Right lobe of liver (tissue), 6 donors: ENCODE measurements at regions not wholly inside any gene's neighbourhood (a gene's known extent, or its start where the extent isn't known, plus 50 kb on each side); places are given as distances from the start of the nearest gene placed in this dataset.

Experiments
- ATAC-seq, 4 donors: fragments of 200-7000 bp; cut with Tn5 transposase; one replicate each; pipeline ENCODE4 v1.9.1; 2020; ENCODE audit warnings: mild to moderate bottlenecking in 4 of 4, moderate library complexity in 4 of 4
- DNase-seq, 3 donors: peaks; one replicate each; pipeline ENCODE4 v3.0.0-alpha.2; 2020
- H3K27ac ChIP-seq, 3 donors: fragments of 200-600 bp; one replicate each; pipeline ENCODE4 v1.8.0; 2022
- H3K27me3 ChIP-seq, 2 donors: fragments of 200-600 bp; one replicate each; pipeline ENCODE4 v1.8.0; 2022
- H3K36me3 ChIP-seq, 4 donors: fragments of 200-600 bp; sonication (generic) in 1 of 4; one replicate each; pipeline versions ENCODE4 v1.5.1 to v1.8.0; 2017 to 2022; ENCODE audit warnings: control low read depth in 1 of 4
- H3K4me1 ChIP-seq, 4 donors: fragments of 200-600 bp; sonication (generic) in 1 of 4; one replicate each; pipeline versions ENCODE4 v1.5.1 to v1.8.0; 2017 to 2022; ENCODE audit warnings: control low read depth in 1 of 4
- H3K4me3 ChIP-seq, 3 donors: fragments of 200-600 bp; one replicate each; pipeline ENCODE4 v1.8.0; 2022
- H3K9me3 ChIP-seq, 4 donors: fragments of 200-600 bp; sonication (generic) in 1 of 4; one replicate each; pipeline versions ENCODE4 v1.5.1 to v1.8.0; 2017 to 2022; ENCODE audit warnings: control low read depth in 1 of 4
- POLR2A ChIP-seq: fragments of 450-650 bp; IDR thresholded peaks from one replicate; pipeline ENCODE4 v1.6.1; 2017; ENCODE audit warnings: antibody characterized with exemption, mild to moderate bottlenecking
- WGBS: methylation state at CpG from one replicate; pipeline ENCODE4 v1.1.6; 2018; ENCODE audit warnings: low coverage, low lambda C conversion rate; ENCODE audit not compliant: insufficient coverage; ENCODE audit errors: missing lambda C conversion rate; 5-methylcytosine and 5-hydroxymethylcytosine counted together
- intact Hi-C, 2 donors: fragments of 100-400 bp; cut with DNase I; formaldehyde crosslinking; loops; one replicate each; pipeline versions ENCODE4 v1.11.2 to v1.14.1; 2022
- TF ChIP-seq, protein P1 (sequence below), 4 donors: fragments of 200-600 bp in 3 of 4; fragments of 450-650 bp in 1 of 4; IDR thresholded peaks; one replicate each; pipeline versions ENCODE4 v1.5.1 to v1.8.0; 2016 to 2022; ENCODE audit warnings: antibody characterized with exemption in 4 of 4, mild to moderate bottlenecking in 2 of 4
- donor health status: DM: no; HTN: yes; CAD: no.
- donor health status: DM: no; HTN: no; CAD: no.
- donor health status: DM: no; HTN: no; CAD: no.
- donor health status: DM: no; HTN: yes; CAD: no.
- donor health status: DM: no; HTN: yes; CAD: no.

DNA sequence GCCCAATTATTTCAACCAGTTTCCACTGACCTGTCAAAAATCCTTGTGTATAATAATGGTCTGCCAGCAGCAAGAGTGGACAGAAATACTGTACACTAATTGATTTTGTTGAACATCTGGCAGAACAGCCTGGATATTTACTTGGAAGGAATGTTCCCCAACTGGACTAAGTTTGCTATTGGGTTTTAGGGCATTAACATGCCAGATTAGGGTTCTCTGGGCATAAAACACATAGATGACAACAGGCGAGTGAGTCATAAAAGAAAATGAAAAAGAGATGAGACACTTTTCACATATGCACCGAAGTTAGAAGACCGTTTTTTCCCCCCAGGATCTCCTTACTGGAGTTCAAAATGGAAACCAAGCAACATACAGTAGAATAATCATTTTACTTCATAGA is 236.3 kb upstream of the NAV3 start:
- TF ChIP-seq, protein P1, sequence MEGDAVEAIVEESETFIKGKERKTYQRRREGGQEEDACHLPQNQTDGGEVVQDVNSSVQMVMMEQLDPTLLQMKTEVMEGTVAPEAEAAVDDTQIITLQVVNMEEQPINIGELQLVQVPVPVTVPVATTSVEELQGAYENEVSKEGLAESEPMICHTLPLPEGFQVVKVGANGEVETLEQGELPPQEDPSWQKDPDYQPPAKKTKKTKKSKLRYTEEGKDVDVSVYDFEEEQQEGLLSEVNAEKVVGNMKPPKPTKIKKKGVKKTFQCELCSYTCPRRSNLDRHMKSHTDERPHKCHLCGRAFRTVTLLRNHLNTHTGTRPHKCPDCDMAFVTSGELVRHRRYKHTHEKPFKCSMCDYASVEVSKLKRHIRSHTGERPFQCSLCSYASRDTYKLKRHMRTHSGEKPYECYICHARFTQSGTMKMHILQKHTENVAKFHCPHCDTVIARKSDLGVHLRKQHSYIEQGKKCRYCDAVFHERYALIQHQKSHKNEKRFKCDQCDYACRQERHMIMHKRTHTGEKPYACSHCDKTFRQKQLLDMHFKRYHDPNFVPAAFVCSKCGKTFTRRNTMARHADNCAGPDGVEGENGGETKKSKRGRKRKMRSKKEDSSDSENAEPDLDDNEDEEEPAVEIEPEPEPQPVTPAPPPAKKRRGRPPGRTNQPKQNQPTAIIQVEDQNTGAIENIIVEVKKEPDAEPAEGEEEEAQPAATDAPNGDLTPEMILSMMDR (IDR thresholded peaks at IDR 0.05), result no peak
- TF ChIP-seq POLR2A, result no peak
- H3K4me1 ChIP-seq, result no peaks in the 10 kb centered on the region
- DNase-seq, result no peak
- H3K27ac ChIP-seq, result no peak overlapping the region
- ATAC-seq, result no peak
- no peaks in the 10 kb centered on the region for H3K27me3 ChIP-seq
- no peaks in the 10 kb centered on the region for H3K9me3 ChIP-seq
- no peak overlapping the region for H3K4me3 ChIP-seq
- no peaks in the 10 kb centered on the region for H3K36me3 ChIP-seq
- intact Hi-C loops, result no loop called here
- WGBS, result 76% methylated on average over 3 of the region's 3 CpGs

DNA sequence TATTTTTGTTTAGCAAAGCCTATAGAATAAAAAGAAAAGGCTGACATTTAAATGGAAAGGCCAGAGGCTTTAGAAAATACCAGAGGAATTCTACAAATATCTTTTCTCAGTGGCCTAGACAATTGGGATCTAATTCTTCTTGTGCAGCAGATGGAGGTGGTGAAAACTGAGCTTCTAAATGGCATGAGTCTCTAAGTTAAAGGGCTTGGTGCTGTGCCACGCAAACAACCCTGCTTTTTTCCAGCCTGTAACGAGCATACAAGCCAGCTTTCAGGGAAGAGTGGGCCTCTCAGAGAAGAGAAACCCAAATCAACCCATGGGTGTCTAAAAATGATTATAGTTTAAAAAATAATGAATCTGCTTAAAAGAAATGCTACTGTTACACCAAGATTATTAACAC is 237.9 kb upstream of the NAV3 start:
- Histone ChIP-seq H3K9me3 (no peaks in the 10 kb centered on the region), H3K36me3 (no peaks in the 10 kb centered on the region), H3K27ac (no peak overlapping the region), H3K4me3 (no peak overlapping the region), H3K4me1 (no peaks in the 10 kb centered on the region), H3K27me3 (no peaks in the 10 kb centered on the region)
- intact Hi-C loops, result no loop called here
- 67% methylated on average over 2 of the region's 2 CpGs for WGBS
- TF ChIP-seq, protein P1 (IDR thresholded peaks at IDR 0.05), result no peak
- no peak for TF ChIP-seq POLR2A
- ATAC-seq (no peak), DNase-seq (no peak)

DNA sequence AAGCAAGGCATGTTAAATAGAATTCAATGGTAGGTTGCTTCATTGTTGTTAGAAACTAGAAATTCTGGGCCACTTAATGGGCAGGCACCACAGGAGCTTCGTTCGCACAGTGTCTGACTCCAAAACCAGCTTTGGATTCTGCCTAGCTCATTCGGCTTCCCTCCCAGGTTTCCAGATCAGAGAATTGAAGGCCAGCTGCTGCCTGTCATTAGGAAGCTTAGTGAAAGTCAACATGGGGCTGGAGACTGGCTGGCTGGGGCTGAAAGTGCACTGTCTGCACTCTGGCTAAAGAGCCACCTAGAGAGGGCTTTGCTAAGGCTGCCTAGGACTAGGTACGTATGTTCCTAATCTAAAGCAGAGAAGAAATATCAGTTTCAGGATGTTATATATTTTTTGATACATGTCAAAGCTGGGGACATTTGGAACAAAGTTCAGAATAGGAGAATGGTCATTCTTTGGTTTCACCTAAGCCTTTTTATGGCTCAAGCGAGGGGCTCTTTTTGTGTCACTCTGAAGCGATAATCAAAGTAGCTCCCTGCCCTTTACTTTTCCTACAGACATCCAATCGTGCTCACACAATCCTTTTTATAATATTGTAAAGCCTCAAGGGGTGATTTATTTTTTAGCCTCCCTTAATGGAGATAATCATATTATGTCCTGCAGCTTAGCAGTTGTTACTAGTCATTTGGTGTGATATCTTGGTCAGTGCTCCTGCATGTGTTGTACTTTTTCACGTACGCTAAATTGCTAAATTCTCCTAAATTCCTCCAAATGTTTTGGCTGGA is 238.5 kb upstream of the NAV3 start:
- H3K27ac ChIP-seq, result no peak overlapping the region
- intact Hi-C loops, result no loop called here
- no peaks in the 10 kb centered on the region for H3K4me1 ChIP-seq
- DNase-seq (no peak), ATAC-seq (no peak)
- H3K27me3 ChIP-seq, result no peaks in the 10 kb centered on the region
- TF ChIP-seq POLR2A, result no peak
- TF ChIP-seq, protein P1 (IDR thresholded peaks at IDR 0.05), result no peak
- WGBS, result 58% methylated on average over 9 of the region's 9 CpGs
- H3K4me3 ChIP-seq, result no peak overlapping the region
- no peaks in the 10 kb centered on the region for H3K9me3 ChIP-seq
- no peaks in the 10 kb centered on the region for H3K36me3 ChIP-seq

DNA sequence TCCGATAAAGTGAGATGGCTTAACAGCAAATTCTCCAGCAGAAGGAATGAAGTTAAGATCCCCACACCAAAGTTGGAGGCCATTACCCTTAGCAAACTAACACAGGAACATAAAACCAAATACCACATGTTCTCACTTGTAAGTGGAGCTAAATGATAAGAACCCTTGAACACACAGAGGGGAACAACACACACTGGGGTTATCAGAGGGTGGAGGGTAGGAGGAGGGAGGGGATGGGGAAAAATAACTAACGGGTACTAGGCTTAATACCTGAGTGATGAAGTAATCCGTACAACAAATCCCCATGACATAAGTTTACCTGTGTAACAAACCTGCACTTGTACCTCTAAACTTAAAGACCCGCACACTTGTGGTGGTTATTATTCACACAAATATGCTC is 240.4 kb upstream of the NAV3 start:
- no peaks in the 10 kb centered on the region for H3K9me3 ChIP-seq
- H3K4me1 ChIP-seq, result no peaks in the 10 kb centered on the region
- no peak overlapping the region for H3K27ac ChIP-seq
- ATAC-seq (no peak), DNase-seq (no peak)
- WGBS, result 49% methylated on average over 4 of the region's 4 CpGs
- no peaks in the 10 kb centered on the region for H3K27me3 ChIP-seq
- TF ChIP-seq, protein P1 (IDR thresholded peaks at IDR 0.05), result no peak
- no peak for TF ChIP-seq POLR2A
- no peak overlapping the region for H3K4me3 ChIP-seq
- no peaks in the 10 kb centered on the region for H3K36me3 ChIP-seq
- intact Hi-C loops, result no loop called here
